ENCODE measurements at regions not wholly inside any gene's neighbourhood (a gene's known extent, or its start where the extent isn't known, plus 50 kb on each side); places are given as distances from the start of the nearest gene placed in this dataset.

- H3K27me3 Mint-ChIP-seq (ENCODE audit: low read depth) = peaks cover 38% of the 10 kb centered on the region
- no peak overlapping the region for H3K27ac Mint-ChIP-seq
- H3K36me3 Mint-ChIP-seq (ENCODE audit: low read depth) = no peaks in the 10 kb centered on the region
- H3K9me3 Mint-ChIP-seq = no peaks in the 10 kb centered on the region
- no peak overlapping the region for H3K4me3 Mint-ChIP-seq (ENCODE audit: low read depth)
- no peaks in the 10 kb centered on the region for H3K4me1 Mint-ChIP-seq (ENCODE audit: low read depth)
- DNase-seq (ENCODE audit: low spot score) = no peak
- intact Hi-C loops (cut with micrococcal nuclease) = no loop called here
These were observed 163.7 kb upstream of the KIF2A start for GRCh38 chr5:62142351-62142750.

- intact Hi-C loops (cut with micrococcal nuclease) = no loop called here
- no peaks in the 10 kb centered on the region for H3K9me3 Mint-ChIP-seq
- no peak overlapping the region for H3K27ac Mint-ChIP-seq
- DNase-seq (ENCODE audit: low spot score) = no peak
- H3K4me3 Mint-ChIP-seq (ENCODE audit: low read depth) = no peak overlapping the region
- H3K4me1 Mint-ChIP-seq (ENCODE audit: low read depth) = no peaks in the 10 kb centered on the region
- H3K36me3 Mint-ChIP-seq (ENCODE audit: low read depth) = no peaks in the 10 kb centered on the region
- H3K27me3 Mint-ChIP-seq (ENCODE audit: low read depth) = peaks cover 40% of the 10 kb centered on the region
These were observed 162.5 kb upstream of the KIF2A start for GRCh38 chr5:62143268-62144229.

GRCh38 chr5:62144401-62145022 is 161.5 kb upstream of the KIF2A start:
- Mint-ChIP-seq H3K36me3 (ENCODE audit: low read depth) (no peaks in the 10 kb centered on the region), H3K27me3 (ENCODE audit: low read depth) (peaks cover 33% of the 10 kb centered on the region), H3K4me3 (ENCODE audit: low read depth) (no peak overlapping the region), H3K9me3 (no peaks in the 10 kb centered on the region), H3K27ac (no peak overlapping the region), H3K4me1 (ENCODE audit: low read depth) (no peaks in the 10 kb centered on the region)
- intact Hi-C loops (cut with micrococcal nuclease) = no loop called here
- no peak for DNase-seq (ENCODE audit: low spot score)

- no peak overlapping the region for H3K4me3 Mint-ChIP-seq (ENCODE audit: low read depth)
- intact Hi-C loops (cut with micrococcal nuclease) = no loop called here
These were observed 156.1 kb upstream of the KIF2A start for GRCh38 chr5:62149879-62150278.

GRCh38 chr5:62152394-62153087 is 153.5 kb upstream of the KIF2A start:
- Mint-ChIP-seq H3K27me3 (ENCODE audit: low read depth) (peaks cover 6% of the 10 kb centered on the region), H3K4me1 (ENCODE audit: low read depth) (no peaks in the 10 kb centered on the region), H3K9me3 (peaks cover 17% of the 10 kb centered on the region), H3K4me3 (ENCODE audit: low read depth) (no peak overlapping the region), H3K36me3 (ENCODE audit: low read depth) (no peaks in the 10 kb centered on the region), H3K27ac (no peak overlapping the region)
- no peak for DNase-seq (ENCODE audit: low spot score)
- intact Hi-C loops (cut with micrococcal nuclease) = no loop called here

More at GRCh38 chr5:62149879-62150278, 156.1 kb upstream of the KIF2A start:
- Mint-ChIP-seq H3K4me1 (ENCODE audit: low read depth) (no peaks in the 10 kb centered on the region), H3K27ac (no peak overlapping the region), H3K27me3 (ENCODE audit: low read depth) (peaks cover 13% of the 10 kb centered on the region), H3K36me3 (ENCODE audit: low read depth) (no peaks in the 10 kb centered on the region), H3K9me3 (peaks cover 5% of the 10 kb centered on the region)
- no peak for DNase-seq (ENCODE audit: low spot score)

- no peaks in the 10 kb centered on the region for H3K4me1 Mint-ChIP-seq (ENCODE audit: low read depth)
- no peak for DNase-seq (ENCODE audit: low spot score)
- H3K4me3 Mint-ChIP-seq (ENCODE audit: low read depth) = no peak overlapping the region
- H3K9me3 Mint-ChIP-seq = peaks cover 17% of the 10 kb centered on the region
- no peaks in the 10 kb centered on the region for H3K36me3 Mint-ChIP-seq (ENCODE audit: low read depth)
- intact Hi-C loops (cut with micrococcal nuclease) = no loop called here
- peaks cover 5% of the 10 kb centered on the region for H3K27me3 Mint-ChIP-seq (ENCODE audit: low read depth)
- H3K27ac Mint-ChIP-seq = no peak overlapping the region
These were observed 151.2 kb upstream of the KIF2A start for GRCh38 chr5:62154758-62155157.

GRCh38 chr5:62155988-62156387 is 150.0 kb upstream of the KIF2A start:
- Mint-ChIP-seq H3K9me3 (peaks cover 17% of the 10 kb centered on the region), H3K4me1 (ENCODE audit: low read depth) (no peaks in the 10 kb centered on the region), H3K27me3 (ENCODE audit: low read depth) (peaks cover 5% of the 10 kb centered on the region), H3K36me3 (ENCODE audit: low read depth) (no peaks in the 10 kb centered on the region), H3K4me3 (ENCODE audit: low read depth) (no peak overlapping the region), H3K27ac (no peak overlapping the region)
- DNase-seq (ENCODE audit: low spot score) = no peak
- intact Hi-C loops (cut with micrococcal nuclease) = no loop called here

GRCh38 chr5:62167561-62168057 is 138.4 kb upstream of the KIF2A start:
- no peak for DNase-seq (ENCODE audit: low spot score)
- H3K36me3 Mint-ChIP-seq (ENCODE audit: low read depth) = no peaks in the 10 kb centered on the region
- intact Hi-C loops (cut with micrococcal nuclease) = no loop called here
- peaks cover 1% of the 10 kb centered on the region for H3K27me3 Mint-ChIP-seq (ENCODE audit: low read depth)
- no peaks in the 10 kb centered on the region for H3K9me3 Mint-ChIP-seq
- no peaks in the 10 kb centered on the region for H3K4me1 Mint-ChIP-seq (ENCODE audit: low read depth)
- H3K4me3 Mint-ChIP-seq (ENCODE audit: low read depth) = no peak overlapping the region
- no peak overlapping the region for H3K27ac Mint-ChIP-seq

GRCh38 chr5:62168506-62169281 is 137.3 kb upstream of the KIF2A start:
- Mint-ChIP-seq H3K9me3 (no peaks in the 10 kb centered on the region), H3K36me3 (ENCODE audit: low read depth) (no peaks in the 10 kb centered on the region), H3K4me1 (ENCODE audit: low read depth) (no peaks in the 10 kb centered on the region), H3K27me3 (ENCODE audit: low read depth) (peaks cover 1% of the 10 kb centered on the region), H3K4me3 (ENCODE audit: low read depth) (no peak overlapping the region), H3K27ac (no peak overlapping the region)
- DNase-seq (ENCODE audit: low spot score) = no peak
- intact Hi-C loops (cut with micrococcal nuclease) = no loop called here

GRCh38 chr5:62178258-62178657 is 127.7 kb upstream of the KIF2A start:
- Mint-ChIP-seq H3K27ac (no peak overlapping the region), H3K27me3 (ENCODE audit: low read depth) (peaks cover 3% of the 10 kb centered on the region), H3K36me3 (ENCODE audit: low read depth) (no peaks in the 10 kb centered on the region), H3K9me3 (no peaks in the 10 kb centered on the region), H3K4me3 (ENCODE audit: low read depth) (no peak overlapping the region), H3K4me1 (ENCODE audit: low read depth) (no peaks in the 10 kb centered on the region)
- intact Hi-C loops (cut with micrococcal nuclease) = no loop called here
- no peak for DNase-seq (ENCODE audit: low spot score)

GRCh38 chr5:62182802-62183201 is 123.2 kb upstream of the KIF2A start:
- no peak for DNase-seq (ENCODE audit: low spot score)
- no peaks in the 10 kb centered on the region for H3K9me3 Mint-ChIP-seq
- H3K36me3 Mint-ChIP-seq (ENCODE audit: low read depth) = no peaks in the 10 kb centered on the region
- intact Hi-C loops (cut with micrococcal nuclease) = no loop called here
- no peaks in the 10 kb centered on the region for H3K4me1 Mint-ChIP-seq (ENCODE audit: low read depth)
- no peak overlapping the region for H3K27ac Mint-ChIP-seq
- H3K27me3 Mint-ChIP-seq (ENCODE audit: low read depth) = peaks cover 7% of the 10 kb centered on the region
- H3K4me3 Mint-ChIP-seq (ENCODE audit: low read depth) = no peak overlapping the region

GRCh38 chr5:62183727-62184126 is 122.3 kb upstream of the KIF2A start:
- intact Hi-C loops (cut with micrococcal nuclease) = no loop called here
- Mint-ChIP-seq H3K4me3 (ENCODE audit: low read depth) (no peak overlapping the region), H3K27ac (no peak overlapping the region)

More at GRCh38 chr5:62183727-62184126, 122.3 kb upstream of the KIF2A start:
- DNase-seq (ENCODE audit: low spot score) = no peak
- Mint-ChIP-seq H3K9me3 (no peaks in the 10 kb centered on the region), H3K4me1 (ENCODE audit: low read depth) (no peaks in the 10 kb centered on the region), H3K36me3 (ENCODE audit: low read depth) (no peaks in the 10 kb centered on the region), H3K27me3 (ENCODE audit: low read depth) (peaks cover 7% of the 10 kb centered on the region)

Data from activated T-helper 2 cell treated with anti-CD3 and anti-CD28 coated beads, Interferon-gamma antibody, Interleukin-2, Interleukin-4, amounts not matched to agents 10 μg/mL and 5 μg/mL and 100 μg/mL, durations not matched to agents 14 hours and 24 hours and 36 hours (primary cell).